Glomerular visceral epithelial cell (primary cell): ENCODE measurements at regions not wholly inside any gene's neighbourhood (a gene's known extent, or its start where the extent isn't known, plus 50 kb on each side); places are given as distances from the start of the nearest gene placed in this dataset.

Experiments
- DNase-seq: peaks from one replicate; pipeline ENCODE4 v3.0.0-alpha.2; 2016; ENCODE audit errors: extremely low spot score

- DNase-seq = no peak
Observed at GRCh38 chr5:2011481-2012411, 129.0 kb upstream of the IRX4 start.

GRCh38 chr5:2010940-2011339 lies 128.2 kb upstream of the IRX4 start:
- DNase-seq = no peak

- DNase-seq = no peak
Observed at GRCh38 chr5:2009986-2010914, 127.5 kb upstream of the IRX4 start.

GRCh38 chr5:2008851-2009629 lies 126.3 kb upstream of the IRX4 start:
- DNase-seq = no peak

GRCh38 chr5:2007878-2008501 lies 125.3 kb upstream of the IRX4 start:
- DNase-seq = no peak

- no peak for DNase-seq
Observed at GRCh38 chr5:2007496-2007877, 124.8 kb upstream of the IRX4 start.

- DNase-seq = no peak
Observed at GRCh38 chr5:2006971-2007291, 124.2 kb upstream of the IRX4 start.

- no peak for DNase-seq
Observed at GRCh38 chr5:2006193-2006970, 123.7 kb upstream of the IRX4 start.

- no peak for DNase-seq
Observed at GRCh38 chr5:2005101-2006041, 122.6 kb upstream of the IRX4 start.

- DNase-seq = no peak
Observed at GRCh38 chr5:2003690-2004365, 121.1 kb upstream of the IRX4 start.

- no peak for DNase-seq
Observed at GRCh38 chr5:2003206-2003605, 120.5 kb upstream of the IRX4 start.

GRCh38 chr5:2001300-2001699 lies 118.6 kb upstream of the IRX4 start:
- DNase-seq = no peak

- DNase-seq = no peak
Observed at GRCh38 chr5:2000591-2000990, 117.9 kb upstream of the IRX4 start.

GRCh38 chr5:1999794-2000193 lies 117.1 kb upstream of the IRX4 start:
- no peak for DNase-seq

GRCh38 chr5:1998716-1999317 lies 116.1 kb upstream of the IRX4 start:
- DNase-seq = no peak

GRCh38 chr5:1998348-1998669 lies 115.6 kb upstream of the IRX4 start:
- no peak for DNase-seq

GRCh38 chr5:1997640-1998347 lies 115.1 kb upstream of the IRX4 start:
- DNase-seq = no peak

- DNase-seq = no peak
Observed at GRCh38 chr5:1995491-1995890, 112.8 kb upstream of the IRX4 start.
